Progenitor cell of endocrine pancreas (in vitro differentiated cells): ENCODE measurements at regions not wholly inside any gene's neighbourhood (a gene's known extent, or its start where the extent isn't known, plus 50 kb on each side); places are given as distances from the start of the nearest gene placed in this dataset.

Experiments used
- DNase-seq: peaks from one replicate; pipeline ENCODE4 v3.0.0; 2021; ENCODE audit warnings: low spot score; ENCODE audit not compliant: unreplicated experiment
- H3K27ac Mint-ChIP-seq: 2 replicates; pipeline ENCODE4 v1.8.0; 2021; ENCODE audit warnings: mild to moderate bottlenecking, moderate library complexity, mixed read lengths
- H3K27me3 Mint-ChIP-seq: 2 replicates; pipeline ENCODE4 v1.8.0; 2021; ENCODE audit warnings: mixed read lengths
- H3K36me3 Mint-ChIP-seq: 2 replicates; pipeline ENCODE4 v1.8.0; 2022; ENCODE audit warnings: mixed read lengths; ENCODE audit not compliant: insufficient read depth
- H3K4me1 Mint-ChIP-seq: 2 replicates; pipeline ENCODE4 v1.8.0; 2021; ENCODE audit warnings: low read depth, mixed read lengths
- H3K4me3 Mint-ChIP-seq: 2 replicates; pipeline ENCODE4 v1.8.0; 2021; ENCODE audit warnings: low read depth, mild to moderate bottlenecking, moderate library complexity, mixed read lengths
- H3K9me3 Mint-ChIP-seq: 2 replicates; pipeline ENCODE4 v1.8.0; 2021; ENCODE audit warnings: low read depth, mixed read lengths
- TF ChIP-seq, protein P1 (sequence below): fragments of 200-600 bp; sonication (generic); IDR thresholded peaks from one replicate; pipeline ENCODE4 v1.5.0; 2021; ENCODE audit warnings: antibody characterized with exemption, mild to moderate bottlenecking; ENCODE audit not compliant: unreplicated experiment

DNA sequence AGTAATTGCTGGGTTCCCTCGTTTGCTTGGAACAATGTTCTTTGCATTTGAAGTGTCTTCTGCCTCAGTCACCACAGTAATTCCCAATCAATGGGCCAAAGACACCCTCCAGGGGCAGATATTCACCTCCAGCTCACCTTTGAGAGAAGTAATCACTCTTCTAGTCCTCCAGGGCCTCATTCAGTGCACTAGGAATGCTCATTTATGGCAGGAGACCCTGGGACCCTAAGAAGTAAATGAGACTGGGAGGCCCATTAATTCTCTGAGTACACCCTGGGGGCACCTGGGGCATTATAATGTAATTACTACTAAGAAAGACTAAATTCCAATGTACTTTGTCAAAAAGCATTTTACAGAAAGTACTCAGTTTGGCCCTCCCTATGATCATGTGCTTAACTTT lies 158.2 kb upstream of the XYLT1 start:
- DNase-seq, result no peak
- no peaks in the 10 kb centered on the region for H3K27me3 Mint-ChIP-seq
- H3K36me3 Mint-ChIP-seq, result peaks cover 1% of the 10 kb centered on the region
- no peaks in the 10 kb centered on the region for H3K4me1 Mint-ChIP-seq
- H3K27ac Mint-ChIP-seq, result no peak overlapping the region
- no peak overlapping the region for H3K4me3 Mint-ChIP-seq
- TF ChIP-seq, protein P1, sequence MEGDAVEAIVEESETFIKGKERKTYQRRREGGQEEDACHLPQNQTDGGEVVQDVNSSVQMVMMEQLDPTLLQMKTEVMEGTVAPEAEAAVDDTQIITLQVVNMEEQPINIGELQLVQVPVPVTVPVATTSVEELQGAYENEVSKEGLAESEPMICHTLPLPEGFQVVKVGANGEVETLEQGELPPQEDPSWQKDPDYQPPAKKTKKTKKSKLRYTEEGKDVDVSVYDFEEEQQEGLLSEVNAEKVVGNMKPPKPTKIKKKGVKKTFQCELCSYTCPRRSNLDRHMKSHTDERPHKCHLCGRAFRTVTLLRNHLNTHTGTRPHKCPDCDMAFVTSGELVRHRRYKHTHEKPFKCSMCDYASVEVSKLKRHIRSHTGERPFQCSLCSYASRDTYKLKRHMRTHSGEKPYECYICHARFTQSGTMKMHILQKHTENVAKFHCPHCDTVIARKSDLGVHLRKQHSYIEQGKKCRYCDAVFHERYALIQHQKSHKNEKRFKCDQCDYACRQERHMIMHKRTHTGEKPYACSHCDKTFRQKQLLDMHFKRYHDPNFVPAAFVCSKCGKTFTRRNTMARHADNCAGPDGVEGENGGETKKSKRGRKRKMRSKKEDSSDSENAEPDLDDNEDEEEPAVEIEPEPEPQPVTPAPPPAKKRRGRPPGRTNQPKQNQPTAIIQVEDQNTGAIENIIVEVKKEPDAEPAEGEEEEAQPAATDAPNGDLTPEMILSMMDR, result no peak
- H3K9me3 Mint-ChIP-seq, result peaks cover 19% of the 10 kb centered on the region

DNA sequence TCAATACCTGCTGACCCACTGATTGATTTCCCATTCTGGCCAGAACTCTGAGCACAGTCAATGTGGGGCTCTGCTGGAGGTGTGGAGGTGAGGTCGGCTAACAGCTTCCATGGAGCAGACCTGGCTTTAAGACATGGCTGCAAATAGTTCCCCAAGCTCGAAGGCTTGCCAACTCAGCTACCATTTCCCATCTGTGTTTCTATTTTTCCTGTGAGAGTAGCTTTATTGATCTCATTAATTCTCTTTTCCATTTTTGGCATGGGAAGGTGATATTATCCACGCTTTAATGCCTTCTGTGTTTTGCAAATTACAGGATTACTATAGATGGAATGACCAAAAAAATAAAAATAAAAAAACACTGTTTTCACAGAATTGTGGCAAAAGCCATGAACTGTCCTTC lies 151.6 kb upstream of the XYLT1 start:
- Mint-ChIP-seq H3K4me1 (no peaks in the 10 kb centered on the region), H3K4me3 (no peak overlapping the region), H3K27ac (no peak overlapping the region), H3K9me3 (peaks cover 15% of the 10 kb centered on the region), H3K36me3 (peaks cover 1% of the 10 kb centered on the region), H3K27me3 (peaks cover 12% of the 10 kb centered on the region)
- no peak for DNase-seq
- TF ChIP-seq, protein P1, result no peak

DNA sequence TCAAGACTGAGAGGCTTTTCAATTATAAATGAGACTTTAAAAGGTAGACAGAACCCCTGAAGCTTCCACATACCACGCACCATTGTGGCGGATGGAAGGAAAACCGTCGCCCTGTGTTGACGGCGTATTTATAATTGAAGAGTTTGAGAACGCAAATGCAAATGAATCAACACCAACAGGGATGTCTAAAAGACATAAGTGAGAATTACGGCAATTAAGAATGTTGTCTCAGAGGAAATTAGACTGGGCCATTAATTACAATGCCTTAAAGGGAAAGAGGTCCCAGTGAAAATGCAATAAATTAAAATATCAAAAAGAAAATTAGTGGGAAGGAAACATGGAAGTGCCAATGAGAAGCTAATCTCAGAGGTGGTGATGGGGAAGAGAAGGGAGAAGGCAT lies 148.5 kb upstream of the XYLT1 start:
- no peaks in the 10 kb centered on the region for H3K9me3 Mint-ChIP-seq
- TF ChIP-seq, protein P1, result no peak
- no peak overlapping the region for H3K4me3 Mint-ChIP-seq
- no peak overlapping the region for H3K27ac Mint-ChIP-seq
- no peaks in the 10 kb centered on the region for H3K4me1 Mint-ChIP-seq
- H3K36me3 Mint-ChIP-seq, result no peaks in the 10 kb centered on the region
- DNase-seq, result no peak
- H3K27me3 Mint-ChIP-seq, result peaks cover 12% of the 10 kb centered on the region

DNA sequence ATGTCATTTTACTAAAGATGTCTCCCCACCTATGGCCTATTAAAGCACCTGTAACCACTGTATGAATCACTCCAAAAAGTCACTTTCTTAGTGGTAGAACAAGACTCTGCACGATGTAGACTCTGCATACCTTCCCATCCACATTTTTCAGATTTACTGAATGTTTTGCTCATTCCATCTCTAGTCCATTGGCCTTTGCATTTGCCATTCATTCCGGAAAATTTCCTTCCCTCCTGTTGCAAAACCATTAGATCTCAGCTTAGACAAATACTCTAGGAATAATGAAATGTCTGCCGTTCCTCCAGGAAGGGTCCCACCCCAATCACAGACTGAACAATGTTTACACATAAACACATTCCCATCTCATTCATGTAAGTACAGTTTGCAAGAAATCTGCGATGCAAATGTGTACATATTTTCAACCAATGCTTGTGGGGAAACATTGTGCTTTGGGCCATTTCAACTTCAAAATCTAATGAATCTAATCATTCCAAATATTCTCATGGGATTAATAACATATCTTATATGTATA lies 146.3 kb upstream of the XYLT1 start:
- no peaks in the 10 kb centered on the region for H3K4me1 Mint-ChIP-seq
- no peaks in the 10 kb centered on the region for H3K9me3 Mint-ChIP-seq
- TF ChIP-seq, protein P1, result no peak
- no peak overlapping the region for H3K4me3 Mint-ChIP-seq
- H3K36me3 Mint-ChIP-seq, result no peaks in the 10 kb centered on the region
- H3K27me3 Mint-ChIP-seq, result peaks cover 12% of the 10 kb centered on the region
- no peak for DNase-seq
- H3K27ac Mint-ChIP-seq, result no peak overlapping the region

DNA sequence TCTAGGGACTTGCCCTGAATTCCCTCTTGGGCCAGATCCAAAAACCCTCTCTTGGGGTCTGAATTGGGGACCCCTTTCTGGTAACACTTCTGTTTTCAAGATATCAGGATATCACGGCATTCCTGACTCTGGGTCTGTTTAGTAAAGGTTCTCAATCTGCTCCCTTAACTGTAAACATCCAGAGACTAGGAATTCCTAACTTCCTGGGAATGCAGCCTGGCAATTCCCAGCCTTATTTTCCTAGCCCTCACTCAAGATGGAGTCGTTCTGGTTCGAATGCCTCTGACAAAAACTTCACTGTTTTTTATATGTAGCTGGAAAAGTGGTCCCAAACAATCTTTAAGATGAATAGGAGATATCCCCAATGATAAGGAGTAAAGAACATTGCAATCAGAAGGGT lies 141.6 kb upstream of the XYLT1 start:
- DNase-seq, result no peak
- TF ChIP-seq, protein P1, result no peak
- H3K9me3 Mint-ChIP-seq, result peaks cover 4% of the 10 kb centered on the region
- H3K27ac Mint-ChIP-seq, result no peak overlapping the region
- no peaks in the 10 kb centered on the region for H3K36me3 Mint-ChIP-seq
- no peak overlapping the region for H3K4me3 Mint-ChIP-seq
- H3K27me3 Mint-ChIP-seq, result peaks cover 4% of the 10 kb centered on the region
- H3K4me1 Mint-ChIP-seq, result peaks cover 9% of the 10 kb centered on the region
